ENCODE measurements at regions not wholly inside any gene's neighbourhood (a gene's known extent, or its start where the extent isn't known, plus 50 kb on each side); places are given as distances from the start of the nearest gene placed in this dataset.

DNA sequence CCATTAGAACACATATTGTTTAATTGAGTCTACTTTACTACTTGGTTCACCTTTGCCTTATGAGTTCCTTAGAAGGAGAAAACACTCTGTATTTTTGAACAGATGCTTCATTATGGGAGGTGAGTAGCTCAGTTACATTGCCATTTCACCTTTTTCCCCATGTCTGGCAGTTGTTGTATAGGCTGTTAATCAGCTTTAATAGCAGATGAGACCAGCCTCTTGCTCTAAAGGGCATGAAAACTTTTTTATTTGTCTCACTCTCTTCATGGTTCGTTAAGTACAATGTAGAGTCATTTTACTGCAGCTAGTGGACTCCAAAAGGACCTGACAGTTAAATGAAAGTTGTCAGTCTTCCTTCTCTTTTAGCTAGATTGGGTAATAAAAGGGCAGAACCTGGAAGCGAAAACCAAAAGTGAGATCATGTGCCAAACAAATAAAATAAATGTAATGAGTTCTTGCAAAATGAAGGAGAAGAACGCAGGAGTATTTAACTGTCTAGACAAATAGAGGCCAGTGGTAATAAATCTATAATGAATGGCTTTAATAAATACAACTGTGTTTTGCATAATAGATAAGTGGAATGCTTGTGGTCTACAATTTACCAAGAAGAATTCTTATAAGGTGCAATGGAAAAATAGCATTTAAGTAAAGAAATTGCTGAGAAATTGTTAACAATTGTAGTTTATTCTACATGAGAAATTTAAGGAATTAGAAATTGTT, 180.0 kb upstream of the NEGR1 start:
- Mint-ChIP-seq H3K36me3 (ENCODE audit: low read depth) (no peaks in the 10 kb centered on the region), H3K4me1 (peaks cover 13% of the 10 kb centered on the region), H3K27me3 (ENCODE audit: low read depth, poor library complexity) (peaks cover 4% of the 10 kb centered on the region), H3K4me3 (no peak overlapping the region), H3K27ac (no peak overlapping the region), H3K9me3 (no peaks in the 10 kb centered on the region)
- no peak for DNase-seq
- TF ChIP-seq, protein P1, sequence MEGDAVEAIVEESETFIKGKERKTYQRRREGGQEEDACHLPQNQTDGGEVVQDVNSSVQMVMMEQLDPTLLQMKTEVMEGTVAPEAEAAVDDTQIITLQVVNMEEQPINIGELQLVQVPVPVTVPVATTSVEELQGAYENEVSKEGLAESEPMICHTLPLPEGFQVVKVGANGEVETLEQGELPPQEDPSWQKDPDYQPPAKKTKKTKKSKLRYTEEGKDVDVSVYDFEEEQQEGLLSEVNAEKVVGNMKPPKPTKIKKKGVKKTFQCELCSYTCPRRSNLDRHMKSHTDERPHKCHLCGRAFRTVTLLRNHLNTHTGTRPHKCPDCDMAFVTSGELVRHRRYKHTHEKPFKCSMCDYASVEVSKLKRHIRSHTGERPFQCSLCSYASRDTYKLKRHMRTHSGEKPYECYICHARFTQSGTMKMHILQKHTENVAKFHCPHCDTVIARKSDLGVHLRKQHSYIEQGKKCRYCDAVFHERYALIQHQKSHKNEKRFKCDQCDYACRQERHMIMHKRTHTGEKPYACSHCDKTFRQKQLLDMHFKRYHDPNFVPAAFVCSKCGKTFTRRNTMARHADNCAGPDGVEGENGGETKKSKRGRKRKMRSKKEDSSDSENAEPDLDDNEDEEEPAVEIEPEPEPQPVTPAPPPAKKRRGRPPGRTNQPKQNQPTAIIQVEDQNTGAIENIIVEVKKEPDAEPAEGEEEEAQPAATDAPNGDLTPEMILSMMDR (IDR thresholded peaks at IDR 0.05): no peak

DNA sequence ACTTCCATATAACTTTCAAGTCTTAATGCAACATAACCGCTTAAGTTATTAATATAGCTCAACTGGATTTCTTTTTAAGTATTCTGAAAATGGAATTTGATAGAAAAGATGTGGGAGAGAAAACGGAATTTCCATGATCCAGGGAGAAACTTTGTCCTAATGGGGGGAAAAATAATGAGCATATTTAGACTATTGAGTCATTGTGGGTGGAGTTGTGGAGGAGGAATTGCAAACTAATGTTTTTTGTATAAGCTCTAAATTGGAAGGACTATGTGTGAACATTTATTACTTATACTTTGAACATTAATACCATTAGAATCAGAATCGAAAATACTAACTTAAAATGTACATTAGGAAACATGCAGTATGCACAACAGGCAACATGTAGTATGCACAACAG, 159.9 kb upstream of the NEGR1 start:
- Mint-ChIP-seq H3K27ac (no peak overlapping the region), H3K27me3 (ENCODE audit: low read depth, poor library complexity) (no peaks in the 10 kb centered on the region), H3K4me3 (no peak overlapping the region), H3K36me3 (ENCODE audit: low read depth) (no peaks in the 10 kb centered on the region), H3K4me1 (no peaks in the 10 kb centered on the region), H3K9me3 (no peaks in the 10 kb centered on the region)
- TF ChIP-seq, protein P1 (IDR thresholded peaks at IDR 0.05): no peak
- DNase-seq: no peak

DNA sequence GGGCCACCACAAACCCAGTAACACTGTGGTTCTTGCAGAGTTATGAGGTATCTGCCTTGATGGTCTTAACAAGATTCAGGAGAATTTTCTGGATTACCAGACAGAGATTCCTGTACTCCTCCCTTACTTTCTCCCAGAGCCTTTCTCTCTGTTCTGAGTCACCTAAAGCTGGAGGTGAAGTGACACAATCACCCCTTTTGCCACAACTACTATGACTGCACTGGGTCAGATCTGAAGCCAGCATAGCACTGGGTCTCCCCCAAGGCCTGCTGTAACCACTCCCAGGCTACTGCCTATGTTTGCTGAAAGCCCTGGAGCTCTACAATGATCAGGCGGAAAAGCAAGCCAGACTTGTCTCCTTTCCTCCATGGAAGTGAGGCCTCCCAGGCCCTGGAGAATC, 156.7 kb upstream of the NEGR1 start:
- no peaks in the 10 kb centered on the region for H3K4me1 Mint-ChIP-seq
- H3K36me3 Mint-ChIP-seq (ENCODE audit: low read depth): no peaks in the 10 kb centered on the region
- H3K4me3 Mint-ChIP-seq: no peak overlapping the region
- H3K27me3 Mint-ChIP-seq (ENCODE audit: low read depth, poor library complexity): no peaks in the 10 kb centered on the region
- H3K9me3 Mint-ChIP-seq: no peaks in the 10 kb centered on the region
- no peak for DNase-seq
- H3K27ac Mint-ChIP-seq: no peak overlapping the region
- TF ChIP-seq, protein P1 (IDR thresholded peaks at IDR 0.05): no peak

DNA sequence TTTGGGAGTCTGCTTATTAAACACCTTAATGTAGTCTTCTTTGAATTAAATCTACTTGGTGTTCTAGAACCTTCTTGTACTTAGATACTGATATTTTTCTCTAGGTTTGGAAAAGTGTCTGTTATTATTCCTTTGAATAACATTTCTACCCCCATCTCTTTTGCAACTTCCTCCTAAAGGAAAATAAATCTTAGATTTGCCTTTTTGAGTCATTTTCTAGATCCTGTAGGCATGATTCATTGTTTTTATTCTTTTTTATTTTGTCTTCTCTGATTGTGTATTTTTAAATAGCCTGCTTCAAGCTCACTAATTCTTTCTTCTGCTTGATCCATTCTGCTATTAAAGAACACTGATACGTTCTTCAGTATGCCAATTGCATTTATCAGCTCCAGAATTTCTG, 155.9 kb upstream of the NEGR1 start:
- no peaks in the 10 kb centered on the region for H3K9me3 Mint-ChIP-seq
- H3K4me3 Mint-ChIP-seq: no peak overlapping the region
- no peaks in the 10 kb centered on the region for H3K4me1 Mint-ChIP-seq
- no peaks in the 10 kb centered on the region for H3K27me3 Mint-ChIP-seq (ENCODE audit: low read depth, poor library complexity)
- no peaks in the 10 kb centered on the region for H3K36me3 Mint-ChIP-seq (ENCODE audit: low read depth)
- TF ChIP-seq, protein P1 (IDR thresholded peaks at IDR 0.05): no peak
- H3K27ac Mint-ChIP-seq: no peak overlapping the region
- DNase-seq: no peak

DNA sequence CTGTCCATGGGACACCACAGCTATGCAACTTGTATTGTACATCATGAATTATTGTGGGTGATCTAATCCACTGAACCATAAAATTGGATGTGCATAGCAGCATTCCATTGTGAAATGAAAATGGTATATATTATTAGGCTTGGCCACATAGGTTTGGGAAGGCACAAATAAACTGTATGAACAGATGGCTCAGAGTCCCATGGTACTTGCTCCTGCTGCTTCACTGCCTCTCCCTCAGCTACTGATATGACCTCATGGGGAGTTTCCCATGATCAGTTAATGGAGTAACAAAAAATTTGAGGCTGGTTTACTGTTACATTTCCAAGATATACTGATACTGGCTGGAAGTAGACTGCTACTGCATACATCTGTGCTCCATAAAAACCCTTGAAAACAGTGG, 152.7 kb upstream of the NEGR1 start:
- TF ChIP-seq, protein P1 (IDR thresholded peaks at IDR 0.05): no peak
- no peak overlapping the region for H3K4me3 Mint-ChIP-seq
- no peaks in the 10 kb centered on the region for H3K9me3 Mint-ChIP-seq
- peaks cover 3% of the 10 kb centered on the region for H3K27me3 Mint-ChIP-seq (ENCODE audit: low read depth, poor library complexity)
- no peak for DNase-seq
- no peak overlapping the region for H3K27ac Mint-ChIP-seq
- H3K36me3 Mint-ChIP-seq (ENCODE audit: low read depth): no peaks in the 10 kb centered on the region
- H3K4me1 Mint-ChIP-seq: no peaks in the 10 kb centered on the region

DNA sequence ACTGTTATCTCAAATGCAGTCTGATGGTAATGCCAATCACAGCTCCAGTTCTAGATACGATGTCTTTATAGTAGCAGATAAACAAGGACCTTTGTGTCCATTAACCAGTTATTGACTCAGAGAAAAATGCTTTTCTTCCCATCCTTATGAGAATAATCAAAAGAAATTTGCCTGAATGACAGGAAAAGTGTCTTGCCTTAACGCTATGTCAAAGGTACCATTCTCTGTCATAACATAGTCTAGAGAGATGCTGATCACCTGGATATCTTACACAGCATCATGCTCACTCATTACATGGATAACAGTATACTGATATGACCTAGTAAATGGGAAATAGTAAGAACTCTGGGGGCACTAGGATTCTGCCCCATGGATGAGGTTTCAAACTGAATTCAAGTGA, 151.7 kb upstream of the NEGR1 start:
- H3K9me3 Mint-ChIP-seq: no peaks in the 10 kb centered on the region
- H3K27me3 Mint-ChIP-seq (ENCODE audit: low read depth, poor library complexity): peaks cover 3% of the 10 kb centered on the region
- no peak for DNase-seq
- no peak overlapping the region for H3K4me3 Mint-ChIP-seq
- TF ChIP-seq, protein P1 (IDR thresholded peaks at IDR 0.05): no peak
- H3K4me1 Mint-ChIP-seq: no peaks in the 10 kb centered on the region
- H3K36me3 Mint-ChIP-seq (ENCODE audit: low read depth): no peaks in the 10 kb centered on the region
- H3K27ac Mint-ChIP-seq: no peak overlapping the region

Measured in nephron progenitor cell (in vitro differentiated cells).